K562 (cell line): ENCODE measurements at regions not wholly inside any gene's neighbourhood (a gene's known extent, or its start where the extent isn't known, plus 50 kb on each side); places are given as distances from the start of the nearest gene placed in this dataset.

Experiments used
- ATAC-seq: fragments of 200-7000 bp; cut with Tn5 transposase; 3 replicates; pipeline ENCODE4 v1.9.1; 2020; ENCODE audit warnings: moderate library complexity
- BruUV-seq: library from RNA; stranded (reverse); fragments of 400-500 nt; replicated peaks from 2 replicates; lab custom pipeline; 2021; lab: Mats Ljungman, UMichigan
- CTCF ChIA-PET: fragments of 300-600 bp; formaldehyde crosslinking; extraction: SDS; loops from one replicate; lab custom pipeline; 2021; ENCODE audit warnings: low intra/inter-chr PET ratio; lab: Yijun Ruan, JAX
- POLR2A ChIA-PET: fragments of 300-600, 350-650 bp; sonication (Branson Sonifier 250); formaldehyde crosslinking; extraction: SDS; loops from one replicate; lab custom pipeline; 2021; ENCODE audit warnings: antibody characterized with exemption, inconsistent platforms; lab: Yijun Ruan, JAX
- DNase-seq, 4 experiments: peaks; one replicate each; pipeline versions ENCODE4 v3.0.0 to v3.0.0-alpha.2; 2011 to 2018; ENCODE audit warnings: low spot score in 3 of 4, mixed read lengths in 3 of 4; ENCODE audit errors: extremely low read depth in 1 of 4
- FAIRE-seq: peaks from 2 replicates; lab custom pipeline; 2011; peaks lifted over from hg19 to GRCh38; lab: Jason Lieb, UNC
- H2AFZ ChIP-seq: 2 replicates; pipeline ENCODE4 v1.6.0; 2011; ENCODE audit warnings: low read depth, low read length, control low read depth, inconsistent platforms
- H3K27ac ChIP-seq: fragments of 200-600 bp; 3 replicates; pipeline ENCODE4 v1.8.0; 2011; ENCODE audit warnings: low read depth, mild to moderate bottlenecking, control low read depth, inconsistent platforms, low read length, moderate library complexity, mixed read lengths; ENCODE audit errors: extremely low read depth
- H3K27me3 ChIP-seq, 2 experiments: fragments of 300-600 bp in 1 of 2; 2 replicates in 1 of 2; 3 replicates in 1 of 2; pipeline versions ENCODE4 v1.6.0 to v1.8.0; 2011; ENCODE audit warnings: inconsistent platforms in 2 of 2, low read length in 2 of 2, mild to moderate bottlenecking in 1 of 2, mixed read lengths in 1 of 2, moderate library complexity in 1 of 2; ENCODE audit not compliant: control insufficient read depth in 2 of 2, insufficient read depth in 2 of 2
- H3K36me3 ChIP-seq: fragments of 300-600 bp; 3 replicates; pipeline ENCODE4 v1.8.0; 2011; ENCODE audit warnings: mild to moderate bottlenecking, low read length, inconsistent platforms; ENCODE audit not compliant: control insufficient read depth, insufficient read depth
- H3K4me1 ChIP-seq, 2 experiments: fragments of 200-600 bp in 1 of 2; replicated peaks in 1 of 2; 2 replicates in 1 of 2; 3 replicates in 1 of 2; pipeline versions ENCODE4 v1.5.1 to v1.8.0; 2011; ENCODE audit warnings: inconsistent platforms in 2 of 2, low read length in 2 of 2, mild to moderate bottlenecking in 1 of 2, mixed read lengths in 1 of 2, moderate library complexity in 1 of 2; ENCODE audit not compliant: control insufficient read depth in 2 of 2, insufficient read depth in 2 of 2
- H3K4me2 ChIP-seq: 2 replicates; pipeline ENCODE4 v1.6.1; 2011; ENCODE audit warnings: low read length, control low read depth, inconsistent platforms, mixed read lengths; ENCODE audit not compliant: insufficient read depth
- H3K4me3 ChIP-seq: fragments of 200-600 bp; sonication (generic), shearing (Covaris generic); 2 replicates; pipeline ENCODE4 v1.5.1; 2016; ENCODE audit warnings: control low read depth, inconsistent platforms
- H3K79me2 ChIP-seq: fragments of 200-600 bp; 3 replicates; pipeline ENCODE4 v1.8.0; 2011; ENCODE audit warnings: low read length, inconsistent platforms; ENCODE audit not compliant: control insufficient read depth, insufficient read depth
- H3K9ac ChIP-seq, 2 experiments: 2 replicates each; pipeline versions ENCODE4 v1.6.0 to v1.6.1; 2011; ENCODE audit warnings: low read depth in 2 of 2, low read length in 2 of 2, control low read depth in 1 of 2, inconsistent platforms in 1 of 2, mild to moderate bottlenecking in 1 of 2, mixed read lengths in 1 of 2; ENCODE audit not compliant: insufficient read depth in 1 of 2
- H3K9me1 ChIP-seq: one replicate; pipeline ENCODE4 v1.6.0; 2011; ENCODE audit warnings: inconsistent platforms, mild to moderate bottlenecking, low read length, moderate library complexity; ENCODE audit not compliant: control insufficient read depth, insufficient read depth
- H3K9me3 ChIP-seq: replicated peaks from 2 replicates; pipeline ENCODE4 v1.5.1; 2011; ENCODE audit warnings: low read depth, low read length, inconsistent platforms; ENCODE audit not compliant: control insufficient read depth, insufficient read depth
- H4K20me1 ChIP-seq: replicated peaks from 2 replicates; pipeline ENCODE4 v1.6.1; 2011; ENCODE audit warnings: low read length, inconsistent platforms, mixed read lengths; ENCODE audit not compliant: control insufficient read depth, insufficient read depth
- ILK ChIP-seq: fragments of 450-650 bp; IDR thresholded peaks from 2 replicates; pipeline ENCODE4 v1.6.1; 2016; ENCODE audit warnings: missing genetic modification characterization, low read depth, mild to moderate bottlenecking, missing compliant biosample characterization, moderate library complexity, borderline replicate concordance
- MAFF ChIP-seq: IDR thresholded peaks from 2 replicates; pipeline ENCODE4 v1.6.1; 2012; ENCODE audit warnings: low read length, improper control_type of control experiment
- MCM2 ChIP-seq: fragments of 450-650 bp; IDR thresholded peaks from 2 replicates; pipeline ENCODE4 v1.6.1; 2017; ENCODE audit warnings: low read depth, mild to moderate bottlenecking
- NCOA2 ChIP-seq, 2 experiments: fragments of 450-650 bp; IDR thresholded peaks; 2 replicates each; pipeline ENCODE4 v1.6.1; 2018; ENCODE audit warnings: mild to moderate bottlenecking in 2 of 2, moderate library complexity in 1 of 2; ENCODE audit not compliant: partially characterized antibody in 2 of 2
- NFYB ChIP-seq: IDR thresholded peaks from 2 replicates; pipeline ENCODE4 v1.6.1; 2011; ENCODE audit warnings: mild to moderate bottlenecking, moderate library complexity; ENCODE audit not compliant: insufficient read length; ENCODE audit errors: extremely low read depth
- SNRNP70 ChIP-seq: fragments of 200-400 bp; formaldehyde crosslinking; optimal IDR thresholded peaks from 2 replicates; pipeline ENCODE3; 2017; ENCODE audit warnings: low read depth, low read length
- TFE3 ChIP-seq: fragments of 450-650 bp; formaldehyde crosslinking; IDR thresholded peaks from 2 replicates; pipeline ENCODE4 v1.4.0; 2020; ENCODE audit warnings: mild to moderate bottlenecking, mixed read lengths
- UBTF ChIP-seq, 2 experiments: IDR thresholded peaks; 2 replicates each; pipeline ENCODE4 v1.6.1; 2012; ENCODE audit warnings: improper control_type of control experiment in 2 of 2, low read depth in 2 of 2, low read length in 2 of 2, borderline replicate concordance in 1 of 2
- ZEB2 ChIP-seq: fragments of 450-650 bp; IDR thresholded peaks from 2 replicates; pipeline ENCODE4 v1.6.1; 2016
- WGBS: fragments of 100-300 bp; shearing (Covaris generic); methylation state at CpG from one replicate; pipeline ENCODE4 v1.1.6; 2016; ENCODE audit warnings: low coverage, mixed read lengths; ENCODE audit not compliant: insufficient coverage; ENCODE audit errors: missing lambda C conversion rate; 5-methylcytosine and 5-hydroxymethylcytosine counted together
- in situ Hi-C: fragments of 300-500 bp; cut with MboI; formaldehyde crosslinking; loops from 4 replicates; pipeline ENCODE4 v1.15.0; 2018; ENCODE audit warnings: inconsistent platforms, mixed read lengths
- intact Hi-C: fragments of 100-400 bp; cut with micrococcal nuclease; formaldehyde crosslinking; loops from 2 replicates; pipeline ENCODE4 v1.14.2; 2022
- TF ChIP-seq, protein P1 (sequence below): fragments of 450-650 bp; IDR thresholded peaks from 2 replicates; pipeline ENCODE4 v1.6.1; 2014; ENCODE audit warnings: low read depth, mild to moderate bottlenecking, moderate library complexity, borderline replicate concordance

DNA sequence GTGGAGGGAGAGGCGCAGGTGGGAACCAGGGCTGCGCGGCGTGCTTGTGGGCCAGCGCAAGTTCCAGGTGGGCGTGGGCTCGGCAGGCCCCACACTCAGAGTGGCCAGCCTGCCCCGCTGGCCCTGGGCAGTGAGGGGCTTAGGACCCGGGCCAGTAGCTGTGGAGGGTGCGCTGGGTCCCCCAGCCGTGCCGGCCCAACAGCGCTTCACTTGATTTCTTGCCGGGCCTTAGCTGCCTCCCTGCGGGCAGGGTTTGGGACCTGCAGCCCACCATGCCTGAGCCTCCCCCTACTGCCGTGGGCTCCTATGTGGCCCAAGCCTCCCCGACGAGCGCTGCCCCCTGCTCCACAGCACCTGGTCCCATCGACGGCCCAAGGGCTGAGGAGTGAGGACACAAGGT, 1636.9 kb upstream of the SLC39A10 start:
- H3K27ac ChIP-seq: no peak overlapping the region
- in situ Hi-C loops: no loop called here
- CTCF ChIA-PET: no interaction called here
- no peak overlapping the region for H3K4me2 ChIP-seq
- H3K4me1 ChIP-seq: no peaks in the 10 kb centered on the region
- H3K4me3 ChIP-seq: no peak overlapping the region
- H3K9me3 ChIP-seq: no peaks in the 10 kb centered on the region
- DNase-seq: no peak
- no peak overlapping the region for H3K9ac ChIP-seq
- no peak for FAIRE-seq
- H3K9me1 ChIP-seq: no peaks in the 10 kb centered on the region
- WGBS: 10% methylated on average over 10 of the region's 21 CpGs
- intact Hi-C loops: no loop called here
- TF ChIP-seq SNRNP70: no peak
- TF ChIP-seq, all 486 proteins: peak for 0
- POLR2A ChIA-PET: no interaction called here
- ATAC-seq: no peak
- Histone ChIP-seq H4K20me1 (no peaks in the 10 kb centered on the region), H3K79me2 (no peaks in the 10 kb centered on the region), H3K36me3 (no peaks in the 10 kb centered on the region), H3K27me3 (no peaks in the 10 kb centered on the region), H2AFZ (no peak overlapping the region)
- no TSS peak for BruUV-seq

- ChIA-PET CTCF (no interaction called here), POLR2A (no interaction called here)
- Histone ChIP-seq H3K4me3 (no peak overlapping the region), H3K27me3 (no peaks in the 10 kb centered on the region), H3K4me2 (no peak overlapping the region), H3K27ac (no peak overlapping the region), H2AFZ (no peak overlapping the region), H3K79me2 (no peaks in the 10 kb centered on the region), H3K4me1 (no peaks in the 10 kb centered on the region), H3K36me3 (no peaks in the 10 kb centered on the region), H4K20me1 (no peaks in the 10 kb centered on the region), H3K9me1 (no peaks in the 10 kb centered on the region), H3K9me3 (no peaks in the 10 kb centered on the region), H3K9ac (no peak overlapping the region)
- no peak for FAIRE-seq
- intact Hi-C loops: no loop called here
- no peak for ATAC-seq
- in situ Hi-C loops: no loop called here
- DNase-seq: no peak
- no TSS peak for BruUV-seq
- no peak for TF ChIP-seq NFYB
- no peak for TF ChIP-seq MAFF
- no peak for TF ChIP-seq UBTF (IDR thresholded peaks at IDR 0.05; ENCODE audit: borderline replicate concordance in 1 of 2, low read depth in 2 of 2, low read length in 2 of 2)
- TF ChIP-seq MCM2: no peak
- no peak for TF ChIP-seq ZEB2
- no peak for TF ChIP-seq NCOA2 (IDR thresholded peaks at IDR 0.05; ENCODE audit: partially characterized antibody in 2 of 2)
- no peak for TF ChIP-seq TFE3 (CRISPR knock-in tag)
- TF ChIP-seq ILK (tag): no peak
- TF ChIP-seq, protein P1, sequence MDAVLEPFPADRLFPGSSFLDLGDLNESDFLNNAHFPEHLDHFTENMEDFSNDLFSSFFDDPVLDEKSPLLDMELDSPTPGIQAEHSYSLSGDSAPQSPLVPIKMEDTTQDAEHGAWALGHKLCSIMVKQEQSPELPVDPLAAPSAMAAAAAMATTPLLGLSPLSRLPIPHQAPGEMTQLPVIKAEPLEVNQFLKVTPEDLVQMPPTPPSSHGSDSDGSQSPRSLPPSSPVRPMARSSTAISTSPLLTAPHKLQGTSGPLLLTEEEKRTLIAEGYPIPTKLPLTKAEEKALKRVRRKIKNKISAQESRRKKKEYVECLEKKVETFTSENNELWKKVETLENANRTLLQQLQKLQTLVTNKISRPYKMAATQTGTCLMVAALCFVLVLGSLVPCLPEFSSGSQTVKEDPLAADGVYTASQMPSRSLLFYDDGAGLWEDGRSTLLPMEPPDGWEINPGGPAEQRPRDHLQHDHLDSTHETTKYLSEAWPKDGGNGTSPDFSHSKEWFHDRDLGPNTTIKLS: no peak
Observed at GRCh38 chr2:194015751-194016150, 1641.3 kb upstream of the SLC39A10 start.
